SU-DHL-6 (cell line): ENCODE measurements at regions not wholly inside any gene's neighbourhood (a gene's known extent, or its start where the extent isn't known, plus 50 kb on each side); places are given as distances from the start of the nearest gene placed in this dataset.

Experiments used
- H2AFZ ChIP-seq: fragments of 200-600 bp; sonication (generic); 2 replicates; pipeline ENCODE4 v1.6.1; 2014; ENCODE audit warnings: low read depth, mild to moderate bottlenecking, moderate library complexity, mixed read lengths, antibody characterized with exemption, low read length; ENCODE audit not compliant: severe bottlenecking
- H3F3A ChIP-seq: fragments of 200-600 bp; shearing (Covaris generic); 2 replicates; pipeline ENCODE4 v1.6.0; 2016; ENCODE audit warnings: antibody characterized with exemption, mild to moderate bottlenecking; ENCODE audit not compliant: insufficient read depth
- H3K27ac ChIP-seq: fragments of 200-600 bp; sonication (generic); 2 replicates; pipeline ENCODE4 v1.5.1; 2016; ENCODE audit warnings: low read depth, mild to moderate bottlenecking, low read length, moderate library complexity, mixed read lengths
- H3K27me3 ChIP-seq: fragments of 200-600 bp; sonication (generic), shearing (Covaris generic); 2 replicates; pipeline ENCODE4 v1.6.0; 2014; ENCODE audit warnings: mild to moderate bottlenecking, low read length
- H3K36me3 ChIP-seq: fragments of 200-600 bp; sonication (generic); 2 replicates; pipeline ENCODE4 v1.6.1; 2014; ENCODE audit warnings: mild to moderate bottlenecking, low read length, mixed read lengths
- H3K4me2 ChIP-seq: fragments of 300-600, 200-600 bp; shearing (Covaris generic), sonication (generic); 2 replicates; pipeline ENCODE4 v1.6.0; 2014; ENCODE audit warnings: low read length, low read depth, mild to moderate bottlenecking; ENCODE audit not compliant: poor library complexity, severe bottlenecking
- H3K4me3 ChIP-seq: fragments of 200-600 bp; sonication (generic); 2 replicates; pipeline ENCODE4 v1.5.1; 2014; ENCODE audit warnings: antibody characterized with exemption, low read length, mild to moderate bottlenecking, mixed read lengths; ENCODE audit not compliant: insufficient read depth, poor library complexity, severe bottlenecking
- H3K79me2 ChIP-seq: fragments of 200-600 bp; sonication (generic); 2 replicates; pipeline ENCODE4 v1.6.1; 2014; ENCODE audit warnings: mild to moderate bottlenecking, low read length, moderate library complexity; ENCODE audit not compliant: insufficient read depth
- H3K9ac ChIP-seq: fragments of 200-600 bp; sonication (generic); 2 replicates; pipeline ENCODE4 v1.7.0; 2014; ENCODE audit warnings: mild to moderate bottlenecking, low read length
- H3K9me2 ChIP-seq: fragments of 200-600 bp; sonication (generic); replicated peaks from 2 replicates; pipeline ENCODE4 v1.6.1; 2014; ENCODE audit warnings: low read length; ENCODE audit not compliant: insufficient read depth
- H3K9me3 ChIP-seq: fragments of 200-600 bp; sonication (generic); 2 replicates; pipeline ENCODE4 v1.6.1; 2014; ENCODE audit warnings: low read length, mixed read lengths; ENCODE audit not compliant: insufficient read depth
- H4K20me1 ChIP-seq: fragments of 200-600 bp; sonication (generic); 2 replicates; pipeline ENCODE4 v1.6.1; 2014; ENCODE audit warnings: low read depth, mild to moderate bottlenecking, antibody characterized with exemption, low read length, moderate library complexity, mixed read lengths
- EZH2phosphoT487 ChIP-seq: fragments of 200-600 bp; sonication (generic), shearing (Covaris generic); conservative IDR thresholded peaks from 2 replicates; pipeline ENCODE4 v1.6.1; 2018; ENCODE audit warnings: mild to moderate bottlenecking, antibody characterized with exemption, low read length, moderate library complexity, mixed read lengths
- TF ChIP-seq, protein P1 (sequence below): fragments of 200-600 bp; sonication (generic); IDR thresholded peaks from one replicate; pipeline ENCODE4 v1.5.1; 2017; ENCODE audit warnings: antibody characterized with exemption, mild to moderate bottlenecking, low read length, moderate library complexity; ENCODE audit not compliant: insufficient read depth, poor library complexity, severe bottlenecking

- Histone ChIP-seq H3K27ac (peak overlapping the region; percentile 11; the same call in 1 of the 2 replicates), H3K4me3 (no peak overlapping the region), H3K4me2 (no peak overlapping the region), H3K27me3 (no peaks in the 10 kb centered on the region), H3K36me3 (peaks cover 61% of the 10 kb centered on the region), H2AFZ (no peak overlapping the region), H3K9ac (no peak overlapping the region), H4K20me1 (peaks cover 24% of the 10 kb centered on the region; the same call in 1 of the 2 replicates), H3K9me2 (no peaks in the 10 kb centered on the region), H3K9me3 (no peaks in the 10 kb centered on the region), H3F3A (peaks cover 21% of the 10 kb centered on the region; the same call in 1 of the 2 replicates), H3K79me2 (peaks cover 100% of the 10 kb centered on the region)
- TF ChIP-seq, protein P1, sequence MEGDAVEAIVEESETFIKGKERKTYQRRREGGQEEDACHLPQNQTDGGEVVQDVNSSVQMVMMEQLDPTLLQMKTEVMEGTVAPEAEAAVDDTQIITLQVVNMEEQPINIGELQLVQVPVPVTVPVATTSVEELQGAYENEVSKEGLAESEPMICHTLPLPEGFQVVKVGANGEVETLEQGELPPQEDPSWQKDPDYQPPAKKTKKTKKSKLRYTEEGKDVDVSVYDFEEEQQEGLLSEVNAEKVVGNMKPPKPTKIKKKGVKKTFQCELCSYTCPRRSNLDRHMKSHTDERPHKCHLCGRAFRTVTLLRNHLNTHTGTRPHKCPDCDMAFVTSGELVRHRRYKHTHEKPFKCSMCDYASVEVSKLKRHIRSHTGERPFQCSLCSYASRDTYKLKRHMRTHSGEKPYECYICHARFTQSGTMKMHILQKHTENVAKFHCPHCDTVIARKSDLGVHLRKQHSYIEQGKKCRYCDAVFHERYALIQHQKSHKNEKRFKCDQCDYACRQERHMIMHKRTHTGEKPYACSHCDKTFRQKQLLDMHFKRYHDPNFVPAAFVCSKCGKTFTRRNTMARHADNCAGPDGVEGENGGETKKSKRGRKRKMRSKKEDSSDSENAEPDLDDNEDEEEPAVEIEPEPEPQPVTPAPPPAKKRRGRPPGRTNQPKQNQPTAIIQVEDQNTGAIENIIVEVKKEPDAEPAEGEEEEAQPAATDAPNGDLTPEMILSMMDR, result no peak
- no peak for TF ChIP-seq EZH2phosphoT487
Observed at GRCh38 chr12:111130336-111130735, 210.0 kb upstream of the MYL2 start.

- no peak overlapping the region for H2AFZ ChIP-seq
- TF ChIP-seq, protein P1, result no peak
- TF ChIP-seq EZH2phosphoT487, result no peak
- H3K36me3 ChIP-seq, result peaks cover 66% of the 10 kb centered on the region
- no peaks in the 10 kb centered on the region for H3K27me3 ChIP-seq
- no peak overlapping the region for H3K4me2 ChIP-seq
- peaks cover 100% of the 10 kb centered on the region for H3K79me2 ChIP-seq
- H3F3A ChIP-seq, result peaks cover 18% of the 10 kb centered on the region; the same call in 1 of the 2 replicates
- H3K4me3 ChIP-seq, result no peak overlapping the region
- H3K9me2 ChIP-seq, result no peaks in the 10 kb centered on the region
- peaks cover 24% of the 10 kb centered on the region; the same call in 1 of the 2 replicates for H4K20me1 ChIP-seq
- 0 out of 2 replicates have a peak overlapping the region, but pooled peaks have one; percentile 11 for H3K27ac ChIP-seq
- no peak overlapping the region for H3K9ac ChIP-seq
- no peaks in the 10 kb centered on the region for H3K9me3 ChIP-seq
Observed at GRCh38 chr12:111129149-111129767, 208.9 kb upstream of the MYL2 start.

DNA sequence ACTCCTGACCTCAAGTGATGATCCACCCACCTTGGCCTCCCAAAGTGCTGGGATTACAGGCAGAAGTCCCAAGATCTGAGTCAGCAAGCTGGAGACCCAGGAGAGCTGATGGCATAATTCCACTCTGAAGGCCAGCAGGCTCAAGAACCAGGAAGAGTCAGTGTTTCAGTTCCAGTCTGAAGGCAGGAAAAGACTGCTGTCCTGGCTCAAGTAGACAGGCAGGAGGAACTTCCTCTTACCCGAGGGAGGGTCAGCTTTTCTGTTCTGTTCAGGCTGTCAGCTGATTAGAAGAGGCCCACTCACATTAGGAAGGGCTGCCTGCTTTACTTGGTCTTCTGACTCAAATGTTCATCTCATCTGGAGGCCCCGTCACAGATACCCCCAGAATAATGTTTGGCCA lies 206.0 kb upstream of the MYL2 start:
- Histone ChIP-seq H3K9ac (no peak overlapping the region), H3K4me3 (no peak overlapping the region), H3K79me2 (peaks cover 100% of the 10 kb centered on the region), H3K27me3 (no peaks in the 10 kb centered on the region), H3K4me2 (no peak overlapping the region), H3K36me3 (peaks cover 77% of the 10 kb centered on the region), H4K20me1 (peaks cover 34% of the 10 kb centered on the region), H3K27ac (no peak overlapping the region), H3F3A (peaks cover 23% of the 10 kb centered on the region), H2AFZ (no peak overlapping the region), H3K9me3 (no peaks in the 10 kb centered on the region), H3K9me2 (no peaks in the 10 kb centered on the region)
- TF ChIP-seq, protein P1, result no peak
- TF ChIP-seq EZH2phosphoT487, result no peak
